HCT116 (cell line): ENCODE measurements at regions not wholly inside any gene's neighbourhood (a gene's known extent, or its start where the extent isn't known, plus 50 kb on each side); places are given as distances from the start of the nearest gene placed in this dataset.

Experiments
- ATAC-seq: fragments of 200-7000 bp; cut with Tn5 transposase; 2 replicates; pipeline ENCODE4 v1.9.1; 2020; ENCODE audit warnings: mild to moderate bottlenecking, moderate library complexity
- BruUV-seq: library from RNA; stranded (reverse); fragments of 400-500 nt; replicated peaks from 2 replicates; lab custom pipeline; 2021; lab: Mats Ljungman, UMichigan
- CTCF ChIA-PET: fragments of 300-600 bp; sonication (Branson Sonifier 250); formaldehyde crosslinking; loops from one replicate; lab custom pipeline; 2021; ENCODE audit warnings: antibody characterized with exemption; lab: Charles Lee
- POLR2A ChIA-PET: fragments of 300-600, 350-600 bp; sonication (Branson Sonifier 250); formaldehyde crosslinking; loops from one replicate; lab custom pipeline; 2021; ENCODE audit warnings: antibody characterized with exemption; lab: Charles Lee
- RAD21 ChIA-PET, 2 experiments: fragments of 300-600 bp; sonication (Branson Sonifier 250); formaldehyde crosslinking; loops; one replicate each; lab custom pipeline; 2023; ENCODE audit warnings: low total read pairs in 2 of 2; ENCODE audit not compliant: uncharacterized antibody in 2 of 2, unreplicated experiment in 2 of 2, low non-redundant PET in 1 of 2; lab: Charles Lee
- DNase-seq: peaks from one replicate; pipeline ENCODE4 v3.0.0-alpha.2; 2010; ENCODE audit warnings: low read depth, low spot score
- H2AFZ ChIP-seq: fragments of 200-600 bp; shearing (Covaris generic), sonication (generic); 2 replicates; pipeline ENCODE4 v1.6.1; 2017; ENCODE audit warnings: low read depth, mixed run types, mixed read lengths, antibody characterized with exemption, low read length; ENCODE audit not compliant: poor library complexity, severe bottlenecking
- H3K27ac ChIP-seq: 2 replicates; pipeline ENCODE4 v1.5.1; 2012; ENCODE audit warnings: low read depth, low read length
- H3K27me3 ChIP-seq: fragments of 200-600 bp; sonication (generic); 2 replicates; pipeline ENCODE4 v1.6.1; 2016; ENCODE audit warnings: mixed run types, low read length, mixed read lengths; ENCODE audit not compliant: insufficient read depth
- H3K36me3 ChIP-seq, 2 experiments: fragments of 200-500 bp in 1 of 2; fragments of 200-600 bp in 1 of 2; sonication (Bioruptor generic) in 1 of 2; sonication (generic) in 1 of 2; 2 replicates each; pipeline versions ENCODE4 v1.5.1 to v1.6.1; 2014 to 2016; ENCODE audit warnings: low read length in 2 of 2, inconsistent platforms in 1 of 2, mixed read lengths in 1 of 2, mixed run types in 1 of 2; ENCODE audit not compliant: insufficient read depth in 2 of 2, control insufficient read depth in 1 of 2
- H3K4me1 ChIP-seq, 2 experiments: fragments of 200-600 bp in 1 of 2; sonication (generic) in 1 of 2; 2 replicates each; pipeline versions ENCODE4 v1.5.1 to v1.6.1; 2012 to 2017; ENCODE audit warnings: low read length in 2 of 2, inconsistent platforms in 1 of 2, mild to moderate bottlenecking in 1 of 2, mixed read lengths in 1 of 2, mixed run types in 1 of 2, moderate library complexity in 1 of 2; ENCODE audit not compliant: insufficient read depth in 2 of 2, control insufficient read depth in 1 of 2
- H3K4me2 ChIP-seq: fragments of 200-600 bp; sonication (generic); 2 replicates; pipeline ENCODE4 v1.6.1; 2017; ENCODE audit warnings: mixed run types, low read length, mixed read lengths
- H3K4me3 ChIP-seq, 2 experiments: fragments of 200-600 bp in 1 of 2; sonication (generic) in 1 of 2; replicated peaks in 1 of 2; 2 replicates each; pipeline ENCODE4 v1.5.1; 2011 to 2016; ENCODE audit warnings: low read length in 2 of 2, control low read depth in 1 of 2, low read depth in 1 of 2, mild to moderate bottlenecking in 1 of 2, mixed read lengths in 1 of 2, mixed run types in 1 of 2
- H3K79me2 ChIP-seq: fragments of 200-600 bp; sonication (generic); 2 replicates; pipeline ENCODE4 v1.6.1; 2017; ENCODE audit warnings: mild to moderate bottlenecking, mixed run types, low read length, moderate library complexity, mixed read lengths; ENCODE audit not compliant: insufficient read depth
- H3K9ac ChIP-seq: fragments of 200-600 bp; sonication (generic); 2 replicates; pipeline ENCODE4 v1.6.1; 2016; ENCODE audit warnings: low read length, mixed read lengths
- H3K9me2 ChIP-seq: fragments of 200-600 bp; sonication (generic), shearing (Covaris generic); 2 replicates; pipeline ENCODE4 v1.6.1; 2017; ENCODE audit warnings: mixed run types, mild to moderate bottlenecking, moderate library complexity; ENCODE audit not compliant: insufficient read depth
- H3K9me3 ChIP-seq, 2 experiments: fragments of 200-500 bp in 1 of 2; fragments of 200-600 bp in 1 of 2; sonication (Bioruptor generic) in 1 of 2; sonication (generic) in 1 of 2; 2 replicates each; pipeline ENCODE4 v1.6.1; 2014 to 2017; ENCODE audit warnings: low read length in 2 of 2, mixed read lengths in 2 of 2, inconsistent platforms in 1 of 2, low read depth in 1 of 2, mild to moderate bottlenecking in 1 of 2, mixed run types in 1 of 2, moderate library complexity in 1 of 2; ENCODE audit not compliant: control insufficient read depth in 1 of 2, insufficient read depth in 1 of 2
- H4K20me1 ChIP-seq: fragments of 200-600 bp; sonication (generic), shearing (Covaris generic); 2 replicates; pipeline ENCODE4 v1.6.1; 2017; ENCODE audit warnings: mixed run types, mild to moderate bottlenecking, moderate library complexity; ENCODE audit not compliant: insufficient read depth
- CEBPB ChIP-seq: IDR thresholded peaks from 2 replicates; pipeline ENCODE4 v1.6.1; 2012; ENCODE audit warnings: low read depth
- ELF1 ChIP-seq: IDR thresholded peaks from 2 replicates; pipeline ENCODE4 v1.6.1; 2012; ENCODE audit warnings: low read depth, borderline replicate concordance
- EZH2 ChIP-seq: fragments of 200-600 bp; sonication (generic); IDR thresholded peaks from 2 replicates; pipeline ENCODE4 v1.6.1; 2017; ENCODE audit warnings: antibody characterized with exemption, mixed run types
- FOSL1 ChIP-seq: IDR thresholded peaks from 2 replicates; pipeline ENCODE4 v1.6.1; 2012; ENCODE audit warnings: low read depth
- JUND ChIP-seq: IDR thresholded peaks from 2 replicates; pipeline ENCODE4 v1.6.1; 2012
- POLR2A ChIP-seq: IDR thresholded peaks from 2 replicates; pipeline ENCODE4 v1.7.0; 2011; ENCODE audit warnings: borderline replicate concordance; ENCODE audit not compliant: insufficient read depth, insufficient read length; ENCODE audit errors: extremely low read depth
- RAD21 ChIP-seq: IDR thresholded peaks from 2 replicates; pipeline ENCODE4 v1.6.1; 2012; ENCODE audit warnings: low read depth, mild to moderate bottlenecking
- REST ChIP-seq: IDR thresholded peaks from 2 replicates; pipeline ENCODE4 v1.6.1; 2012; ENCODE audit warnings: low read depth
- TCF7L2 ChIP-seq: IDR thresholded peaks from 2 replicates; pipeline ENCODE4 v1.7.0; 2011; ENCODE audit warnings: borderline replicate concordance, inconsistent platforms; ENCODE audit not compliant: insufficient read depth, insufficient read length; ENCODE audit errors: extremely low read depth
- YY1 ChIP-seq: IDR thresholded peaks from 2 replicates; pipeline ENCODE4 v1.6.1; 2011; ENCODE audit warnings: low read length, low read depth, moderate library complexity, mild to moderate bottlenecking; ENCODE audit not compliant: insufficient replicate concordance; ENCODE audit errors: extremely low read depth
- ZFX ChIP-seq: fragments of 450-650 bp; IDR thresholded peaks from 2 replicates; pipeline ENCODE4 v1.6.1; 2017
- intact Hi-C: fragments of 100-400 bp; cut with micrococcal nuclease; formaldehyde crosslinking; loops from 2 replicates; pipeline ENCODE4 v1.10.0; 2022
- TF ChIP-seq, protein P1 (sequence below), 3 experiments: fragments of 200-600 bp in 1 of 3; sonication (generic) in 1 of 3; IDR thresholded peaks in 2 of 3; conservative IDR thresholded peaks in 1 of 3; 2 replicates each; pipeline ENCODE4 v1.5.1; 2012 to 2017; ENCODE audit warnings: low read depth in 2 of 3, low read length in 2 of 3, antibody characterized with exemption in 1 of 3, borderline replicate concordance in 1 of 3, control low read depth in 1 of 3, mild to moderate bottlenecking in 1 of 3, mixed read lengths in 1 of 3, mixed run types in 1 of 3, moderate library complexity in 1 of 3; ENCODE audit not compliant: insufficient read depth in 1 of 3
- TF ChIP-seq, protein P2 (sequence below): IDR thresholded peaks from 2 replicates; pipeline ENCODE4 v1.6.1; 2012

DNA sequence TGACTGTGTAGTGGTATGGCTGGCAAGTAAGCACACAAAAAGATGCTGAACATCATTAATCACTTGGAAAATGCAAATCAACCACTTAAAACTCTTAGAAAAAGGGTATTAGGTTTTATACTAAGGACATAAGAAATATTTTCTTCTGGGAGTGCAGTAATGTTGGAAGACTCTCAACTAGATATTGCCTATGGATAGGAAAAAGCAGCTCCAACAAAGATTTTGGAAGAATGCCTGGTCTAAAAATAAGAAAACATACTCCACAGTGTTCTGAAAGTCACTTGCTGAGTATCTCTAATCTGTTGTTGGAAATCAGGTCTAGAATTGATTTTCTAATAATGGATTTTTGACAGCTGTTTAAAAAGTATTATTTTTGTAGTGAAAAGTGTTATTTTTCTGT, 50.8 kb upstream of the PHYHIPL start:
- no peak overlapping the region for H3K4me2 ChIP-seq
- DNase-seq, result no peak
- no peaks in the 10 kb centered on the region for H3K36me3 ChIP-seq
- intact Hi-C loops, result no loop called here
- H4K20me1 ChIP-seq, result no peaks in the 10 kb centered on the region; the same call in 1 of the 2 replicates
- TF ChIP-seq POLR2A (no peak), ELF1 (no peak), YY1 (no peak), TCF7L2 (no peak), ZFX (no peak), REST (no peak), FOSL1 (no peak), RAD21 (no peak), CEBPB (no peak), EZH2 (no peak), JUND (no peak)
- TF ChIP-seq, protein P1, sequence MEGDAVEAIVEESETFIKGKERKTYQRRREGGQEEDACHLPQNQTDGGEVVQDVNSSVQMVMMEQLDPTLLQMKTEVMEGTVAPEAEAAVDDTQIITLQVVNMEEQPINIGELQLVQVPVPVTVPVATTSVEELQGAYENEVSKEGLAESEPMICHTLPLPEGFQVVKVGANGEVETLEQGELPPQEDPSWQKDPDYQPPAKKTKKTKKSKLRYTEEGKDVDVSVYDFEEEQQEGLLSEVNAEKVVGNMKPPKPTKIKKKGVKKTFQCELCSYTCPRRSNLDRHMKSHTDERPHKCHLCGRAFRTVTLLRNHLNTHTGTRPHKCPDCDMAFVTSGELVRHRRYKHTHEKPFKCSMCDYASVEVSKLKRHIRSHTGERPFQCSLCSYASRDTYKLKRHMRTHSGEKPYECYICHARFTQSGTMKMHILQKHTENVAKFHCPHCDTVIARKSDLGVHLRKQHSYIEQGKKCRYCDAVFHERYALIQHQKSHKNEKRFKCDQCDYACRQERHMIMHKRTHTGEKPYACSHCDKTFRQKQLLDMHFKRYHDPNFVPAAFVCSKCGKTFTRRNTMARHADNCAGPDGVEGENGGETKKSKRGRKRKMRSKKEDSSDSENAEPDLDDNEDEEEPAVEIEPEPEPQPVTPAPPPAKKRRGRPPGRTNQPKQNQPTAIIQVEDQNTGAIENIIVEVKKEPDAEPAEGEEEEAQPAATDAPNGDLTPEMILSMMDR (IDR thresholded peaks at IDR 0.05 in 2 of 3, conservative IDR thresholded peaks at IDR 0.05 in 1 of 3; ENCODE audit: borderline replicate concordance in 1 of 3, insufficient read depth in 1 of 3, low read depth in 2 of 3, low read length in 2 of 3), result no peak
- TF ChIP-seq, protein P2, sequence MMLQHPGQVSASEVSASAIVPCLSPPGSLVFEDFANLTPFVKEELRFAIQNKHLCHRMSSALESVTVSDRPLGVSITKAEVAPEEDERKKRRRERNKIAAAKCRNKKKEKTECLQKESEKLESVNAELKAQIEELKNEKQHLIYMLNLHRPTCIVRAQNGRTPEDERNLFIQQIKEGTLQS, result no peak
- BruUV-seq, result no TSS peak
- ChIA-PET CTCF (no interaction called here), POLR2A (no interaction called here), RAD21 (no interaction called here)
- no peaks in the 10 kb centered on the region for H3K9me3 ChIP-seq
- H3K9me2 ChIP-seq, result no peaks in the 10 kb centered on the region
- H3K27ac ChIP-seq, result no peak overlapping the region
- no peak overlapping the region for H3K9ac ChIP-seq
- no peaks in the 10 kb centered on the region for H3K27me3 ChIP-seq
- H3K4me3 ChIP-seq, result no peak overlapping the region
- no peaks in the 10 kb centered on the region for H3K79me2 ChIP-seq
- no peaks in the 10 kb centered on the region for H3K4me1 ChIP-seq
- no peak overlapping the region for H2AFZ ChIP-seq
- ATAC-seq, result no peak
